K562 (cell line): ENCODE measurements at regions not wholly inside any gene's neighbourhood (a gene's known extent, or its start where the extent isn't known, plus 50 kb on each side); places are given as distances from the start of the nearest gene placed in this dataset.

ENCODE experiments used
- ATAC-seq: fragments of 200-7000 bp; cut with Tn5 transposase; 3 replicates; pipeline ENCODE4 v1.9.1; 2020; ENCODE audit warnings: moderate library complexity
- BruUV-seq: library from RNA; stranded (reverse); fragments of 400-500 nt; replicated peaks from 2 replicates; lab custom pipeline; 2021; lab: Mats Ljungman, UMichigan
- CTCF ChIA-PET: fragments of 300-600 bp; formaldehyde crosslinking; extraction: SDS; loops from one replicate; lab custom pipeline; 2021; ENCODE audit warnings: low intra/inter-chr PET ratio; lab: Yijun Ruan, JAX
- POLR2A ChIA-PET: fragments of 300-600, 350-650 bp; sonication (Branson Sonifier 250); formaldehyde crosslinking; extraction: SDS; loops from one replicate; lab custom pipeline; 2021; ENCODE audit warnings: antibody characterized with exemption, inconsistent platforms; lab: Yijun Ruan, JAX
- DNase-seq, 4 experiments: peaks; one replicate each; pipeline versions ENCODE4 v3.0.0 to v3.0.0-alpha.2; 2011 to 2018; ENCODE audit warnings: low spot score in 3 of 4, mixed read lengths in 3 of 4; ENCODE audit errors: extremely low read depth in 1 of 4
- FAIRE-seq: peaks from 2 replicates; lab custom pipeline; 2011; peaks lifted over from hg19 to GRCh38; lab: Jason Lieb, UNC
- H2AFZ ChIP-seq: 2 replicates; pipeline ENCODE4 v1.6.0; 2011; ENCODE audit warnings: low read depth, low read length, control low read depth, inconsistent platforms
- H3K27ac ChIP-seq: fragments of 200-600 bp; 3 replicates; pipeline ENCODE4 v1.8.0; 2011; ENCODE audit warnings: low read depth, mild to moderate bottlenecking, control low read depth, inconsistent platforms, low read length, moderate library complexity, mixed read lengths; ENCODE audit errors: extremely low read depth
- H3K27me3 ChIP-seq, 2 experiments: fragments of 300-600 bp in 1 of 2; 2 replicates in 1 of 2; 3 replicates in 1 of 2; pipeline versions ENCODE4 v1.6.0 to v1.8.0; 2011; ENCODE audit warnings: inconsistent platforms in 2 of 2, low read length in 2 of 2, mild to moderate bottlenecking in 1 of 2, mixed read lengths in 1 of 2, moderate library complexity in 1 of 2; ENCODE audit not compliant: control insufficient read depth in 2 of 2, insufficient read depth in 2 of 2
- H3K36me3 ChIP-seq: fragments of 300-600 bp; 3 replicates; pipeline ENCODE4 v1.8.0; 2011; ENCODE audit warnings: mild to moderate bottlenecking, low read length, inconsistent platforms; ENCODE audit not compliant: control insufficient read depth, insufficient read depth
- H3K4me1 ChIP-seq, 2 experiments: fragments of 200-600 bp in 1 of 2; replicated peaks in 1 of 2; 2 replicates in 1 of 2; 3 replicates in 1 of 2; pipeline versions ENCODE4 v1.5.1 to v1.8.0; 2011; ENCODE audit warnings: inconsistent platforms in 2 of 2, low read length in 2 of 2, mild to moderate bottlenecking in 1 of 2, mixed read lengths in 1 of 2, moderate library complexity in 1 of 2; ENCODE audit not compliant: control insufficient read depth in 2 of 2, insufficient read depth in 2 of 2
- H3K4me2 ChIP-seq: 2 replicates; pipeline ENCODE4 v1.6.1; 2011; ENCODE audit warnings: low read length, control low read depth, inconsistent platforms, mixed read lengths; ENCODE audit not compliant: insufficient read depth
- H3K4me3 ChIP-seq: fragments of 200-600 bp; sonication (generic), shearing (Covaris generic); 2 replicates; pipeline ENCODE4 v1.5.1; 2016; ENCODE audit warnings: control low read depth, inconsistent platforms
- H3K79me2 ChIP-seq: fragments of 200-600 bp; 3 replicates; pipeline ENCODE4 v1.8.0; 2011; ENCODE audit warnings: low read length, inconsistent platforms; ENCODE audit not compliant: control insufficient read depth, insufficient read depth
- H3K9ac ChIP-seq, 2 experiments: 2 replicates each; pipeline versions ENCODE4 v1.6.0 to v1.6.1; 2011; ENCODE audit warnings: low read depth in 2 of 2, low read length in 2 of 2, control low read depth in 1 of 2, inconsistent platforms in 1 of 2, mild to moderate bottlenecking in 1 of 2, mixed read lengths in 1 of 2; ENCODE audit not compliant: insufficient read depth in 1 of 2
- H3K9me1 ChIP-seq: one replicate; pipeline ENCODE4 v1.6.0; 2011; ENCODE audit warnings: inconsistent platforms, mild to moderate bottlenecking, low read length, moderate library complexity; ENCODE audit not compliant: control insufficient read depth, insufficient read depth
- H3K9me3 ChIP-seq: replicated peaks from 2 replicates; pipeline ENCODE4 v1.5.1; 2011; ENCODE audit warnings: low read depth, low read length, inconsistent platforms; ENCODE audit not compliant: control insufficient read depth, insufficient read depth
- H4K20me1 ChIP-seq: replicated peaks from 2 replicates; pipeline ENCODE4 v1.6.1; 2011; ENCODE audit warnings: low read length, inconsistent platforms, mixed read lengths; ENCODE audit not compliant: control insufficient read depth, insufficient read depth
- BMI1 ChIP-seq: fragments of 150-350 bp; IDR thresholded peaks from 2 replicates; pipeline ENCODE4 v1.6.1; 2014; ENCODE audit warnings: low read length
- CBFA2T3 ChIP-seq: fragments of 450-650 bp; IDR thresholded peaks from 2 replicates; pipeline ENCODE4 v1.6.1; 2017
- CLOCK ChIP-seq: fragments of 250-450 bp; sonication (Bioruptor Pico); IDR thresholded peaks from 2 replicates; pipeline ENCODE4 v1.4.0; 2020; ENCODE audit warnings: mild to moderate bottlenecking, moderate library complexity, borderline replicate concordance
- CREM ChIP-seq: IDR thresholded peaks from 2 replicates; pipeline ENCODE4 v1.6.1; 2014; ENCODE audit warnings: antibody characterized with exemption, low read depth
- FUS ChIP-seq: fragments of 200-400 bp; formaldehyde crosslinking; optimal IDR thresholded peaks from 2 replicates; pipeline ENCODE3; 2017; ENCODE audit warnings: low read depth, low read length
- IRF2 ChIP-seq: sonication (generic); formaldehyde crosslinking; IDR thresholded peaks from 2 replicates; pipeline ENCODE4 v1.8.1; 2022; ENCODE audit warnings: mild to moderate bottlenecking, missing genetic modification reagents
- MBD1 ChIP-seq: fragments of 250-450 bp; sonication (Bioruptor Pico); IDR thresholded peaks from 2 replicates; pipeline ENCODE4 v1.8.0; 2022; ENCODE audit warnings: inconsistent platforms
- MCM7 ChIP-seq, 2 experiments: fragments of 450-650 bp; IDR thresholded peaks; 2 replicates each; pipeline ENCODE4 v1.6.1; 2016 to 2018
- RBBP5 ChIP-seq: fragments of 200-600 bp; sonication (generic); IDR thresholded peaks from 2 replicates; pipeline ENCODE4 v1.6.1; 2012; ENCODE audit warnings: borderline replicate concordance, mild to moderate bottlenecking, low read length, control low read depth, inconsistent platforms; ENCODE audit not compliant: insufficient read depth, poor library complexity, severe bottlenecking
- RREB1 ChIP-seq: fragments of 250-450 bp; sonication (Bioruptor Pico); IDR thresholded peaks from 2 replicates; pipeline ENCODE4 v1.4.0; 2020
- SAFB2 ChIP-seq: fragments of 200-400 bp; formaldehyde crosslinking; IDR thresholded peaks from 2 replicates; pipeline ENCODE4 v1.6.1; 2018; ENCODE audit warnings: borderline replicate concordance, low read length, low read depth, moderate library complexity; ENCODE audit not compliant: severe bottlenecking
- ZBED1 ChIP-seq: IDR thresholded peaks from 2 replicates; pipeline ENCODE4 v1.6.1; 2014
- ZNF384 ChIP-seq: IDR thresholded peaks from 2 replicates; pipeline ENCODE4 v1.6.1; 2012; ENCODE audit warnings: low read depth, low read length, improper control_type of control experiment
- WGBS: fragments of 100-300 bp; shearing (Covaris generic); methylation state at CpG from one replicate; pipeline ENCODE4 v1.1.6; 2016; ENCODE audit warnings: low coverage, mixed read lengths; ENCODE audit not compliant: insufficient coverage; ENCODE audit errors: missing lambda C conversion rate; 5-methylcytosine and 5-hydroxymethylcytosine counted together
- in situ Hi-C: fragments of 300-500 bp; cut with MboI; formaldehyde crosslinking; loops from 4 replicates; pipeline ENCODE4 v1.15.0; 2018; ENCODE audit warnings: inconsistent platforms, mixed read lengths
- intact Hi-C: fragments of 100-400 bp; cut with micrococcal nuclease; formaldehyde crosslinking; loops from 2 replicates; pipeline ENCODE4 v1.14.2; 2022

- no peaks in the 10 kb centered on the region for H3K9me3 ChIP-seq
- no peaks in the 10 kb centered on the region for H3K79me2 ChIP-seq
- in situ Hi-C loops: no loop called here
- no peak overlapping the region for H3K27ac ChIP-seq
- H3K9me1 ChIP-seq: no peaks in the 10 kb centered on the region
- no peaks in the 10 kb centered on the region for H3K4me1 ChIP-seq
- H3K27me3 ChIP-seq: no peaks in the 10 kb centered on the region
- no peak overlapping the region for H2AFZ ChIP-seq
- ChIA-PET POLR2A (no interaction called here), CTCF (no interaction called here)
- no peak for DNase-seq
- ATAC-seq: no peak
- no peak overlapping the region for H3K4me2 ChIP-seq
- no peaks in the 10 kb centered on the region for H3K36me3 ChIP-seq
- no peak overlapping the region for H3K9ac ChIP-seq
- H4K20me1 ChIP-seq: no peaks in the 10 kb centered on the region
- H3K4me3 ChIP-seq: no peak overlapping the region
- intact Hi-C loops: no loop called here
- 0% methylated on average over 9 of the region's 9 CpGs for WGBS
- no TSS peak for BruUV-seq
- no peak for FAIRE-seq
- TF ChIP-seq FUS (no peak), IRF2 (CRISPR knock-in tag) (no peak), SAFB2 (no peak), MCM7 (IDR thresholded peaks at IDR 0.05) (no peak), ZBED1 (no peak), MBD1 (no peak), CREM (no peak), BMI1 (no peak), ZNF384 (no peak), CBFA2T3 (no peak), RBBP5 (no peak), RREB1 (CRISPR knock-in tag) (no peak), CLOCK (CRISPR knock-in tag) (no peak)
These were observed 2078.4 kb downstream of the PCDH7 start for GRCh38 chr4:32798471-32799159.
